Suprapubic skin (tissue), 4 donors: ENCODE measurements at regions not wholly inside any gene's neighbourhood (a gene's known extent, or its start where the extent isn't known, plus 50 kb on each side); places are given as distances from the start of the nearest gene placed in this dataset.

Experiments used
- CTCF ChIP-seq, 2 donors: fragments of 200-600 bp in 1 of 2; fragments of 450-650 bp in 1 of 2; sonication (generic) in 1 of 2; IDR thresholded peaks; one replicate each; pipeline ENCODE4 v1.5.1; 2016 to 2019; ENCODE audit warnings: antibody characterized with exemption in 2 of 2, mild to moderate bottlenecking in 1 of 2, moderate library complexity in 1 of 2
- EP300 ChIP-seq: sonication (generic); formaldehyde crosslinking; IDR thresholded peaks from one replicate; pipeline ENCODE4 v1.6.1; 2017; ENCODE audit warnings: antibody characterized with exemption
- POLR2A ChIP-seq, 2 donors: fragments of 450-650 bp; IDR thresholded peaks; one replicate each; pipeline ENCODE4 v1.6.1; 2017; ENCODE audit warnings: antibody characterized with exemption in 2 of 2, mild to moderate bottlenecking in 2 of 2, moderate library complexity in 2 of 2
- POLR2AphosphoS5 ChIP-seq, 3 donors: sonication (generic); formaldehyde crosslinking; IDR thresholded peaks; one replicate each; pipeline ENCODE4 v1.6.1; 2017; ENCODE audit warnings: antibody characterized with exemption in 3 of 3

GRCh38 chr20:51886891-51887608, 84.7 kb upstream of the SALL4 start:
- no peak for TF ChIP-seq CTCF (IDR thresholded peaks at IDR 0.05)
- TF ChIP-seq POLR2A (IDR thresholded peaks at IDR 0.05), result no peak
- TF ChIP-seq EP300, result no peak
- no peak for TF ChIP-seq POLR2AphosphoS5 (IDR thresholded peaks at IDR 0.05)
